ENCODE measurements at regions not wholly inside any gene's neighbourhood (a gene's known extent, or its start where the extent isn't known, plus 50 kb on each side); places are given as distances from the start of the nearest gene placed in this dataset.

DNA sequence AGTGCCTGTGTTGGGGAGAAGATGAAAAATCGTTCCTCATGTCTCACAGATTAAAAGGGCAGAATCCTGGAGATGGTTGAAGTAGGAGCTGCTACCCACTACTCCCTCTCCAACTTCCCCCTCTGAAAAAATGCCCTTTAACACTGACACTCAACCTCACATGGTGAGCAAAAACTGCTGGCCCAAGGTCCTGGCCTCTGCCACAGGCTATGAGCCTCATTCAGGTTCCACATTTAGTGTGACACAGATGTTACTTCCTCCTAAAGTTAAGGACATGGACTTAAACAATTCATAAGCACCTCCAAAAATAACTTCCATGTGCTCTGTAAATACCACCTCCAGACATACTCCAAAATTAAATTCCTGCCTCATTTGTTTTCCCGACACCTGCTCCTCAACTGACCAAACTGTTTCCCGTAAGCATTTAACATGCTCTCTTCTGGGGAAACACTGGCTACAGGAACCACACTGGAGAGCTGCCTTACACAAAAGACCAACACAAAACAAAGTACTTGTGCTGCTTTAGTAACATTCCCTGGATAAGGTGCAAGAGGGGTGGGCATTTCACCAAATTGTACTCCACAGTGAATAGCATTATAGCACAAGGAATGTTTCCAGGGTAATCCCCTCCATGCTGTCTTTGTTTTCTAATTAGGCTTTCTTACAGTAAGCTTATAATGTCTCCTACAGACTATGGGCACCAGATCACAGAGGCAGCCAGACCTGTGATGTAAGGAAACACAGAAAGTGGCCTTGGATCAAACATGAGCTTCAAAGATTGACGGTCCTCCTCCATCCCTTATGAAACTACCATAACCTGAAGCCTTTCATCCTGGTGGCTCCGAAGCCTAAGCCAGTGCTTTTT is 57.0 kb downstream of the PHLDA1 start:
- TF ChIP-seq FOXM1 (IDR thresholded peaks at IDR 0.05; ENCODE audit: borderline replicate concordance, low read depth), result no peak
- TF ChIP-seq RAD21 (IDR thresholded peaks at IDR 0.05; ENCODE audit: low read depth), result no peak
- TF ChIP-seq EGR1 (IDR thresholded peaks at IDR 0.05), result no peak

- TF ChIP-seq EGR1 (IDR thresholded peaks at IDR 0.05) (no peak), RAD21 (IDR thresholded peaks at IDR 0.05; ENCODE audit: low read depth) (no peak), MAX (IDR thresholded peaks at IDR 0.05) (no peak), CEBPB (IDR thresholded peaks at IDR 0.05) (no peak), TCF12 (IDR thresholded peaks at IDR 0.05; ENCODE audit: low read depth) (no peak), FOXM1 (IDR thresholded peaks at IDR 0.05; ENCODE audit: borderline replicate concordance, low read depth) (no peak), ZBTB7A (IDR thresholded peaks at IDR 0.05; ENCODE audit: low read depth) (no peak), TEAD4 (IDR thresholded peaks at IDR 0.05) (no peak), CREB1 (IDR thresholded peaks at IDR 0.05; ENCODE audit: low read depth) (no peak), EP300 (IDR thresholded peaks at IDR 0.05; ENCODE audit: borderline replicate concordance) (no peak), YY1 (IDR thresholded peaks at IDR 0.05; ENCODE audit: low read depth) (no peak), REST (IDR thresholded peaks at IDR 0.05; ENCODE audit: low read depth) (no peak), TAF1 (IDR thresholded peaks at IDR 0.05; ENCODE audit: low read depth) (no peak), NFIC (IDR thresholded peaks at IDR 0.05) (no peak)
- TF ChIP-seq, protein P1, sequence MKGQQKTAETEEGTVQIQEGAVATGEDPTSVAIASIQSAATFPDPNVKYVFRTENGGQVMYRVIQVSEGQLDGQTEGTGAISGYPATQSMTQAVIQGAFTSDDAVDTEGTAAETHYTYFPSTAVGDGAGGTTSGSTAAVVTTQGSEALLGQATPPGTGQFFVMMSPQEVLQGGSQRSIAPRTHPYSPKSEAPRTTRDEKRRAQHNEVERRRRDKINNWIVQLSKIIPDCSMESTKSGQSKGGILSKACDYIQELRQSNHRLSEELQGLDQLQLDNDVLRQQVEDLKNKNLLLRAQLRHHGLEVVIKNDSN (IDR thresholded peaks at IDR 0.05), result no peak
Measured at GRCh38 chr12:75971253-75971652, 60.3 kb downstream of the PHLDA1 start.

GRCh38 chr12:75970310-75970709 is 61.3 kb downstream of the PHLDA1 start:
- TF ChIP-seq TAF1 (IDR thresholded peaks at IDR 0.05; ENCODE audit: low read depth) (no peak), ZBTB7A (IDR thresholded peaks at IDR 0.05; ENCODE audit: low read depth) (no peak)
- TF ChIP-seq, protein P1 (IDR thresholded peaks at IDR 0.05), result no peak

DNA sequence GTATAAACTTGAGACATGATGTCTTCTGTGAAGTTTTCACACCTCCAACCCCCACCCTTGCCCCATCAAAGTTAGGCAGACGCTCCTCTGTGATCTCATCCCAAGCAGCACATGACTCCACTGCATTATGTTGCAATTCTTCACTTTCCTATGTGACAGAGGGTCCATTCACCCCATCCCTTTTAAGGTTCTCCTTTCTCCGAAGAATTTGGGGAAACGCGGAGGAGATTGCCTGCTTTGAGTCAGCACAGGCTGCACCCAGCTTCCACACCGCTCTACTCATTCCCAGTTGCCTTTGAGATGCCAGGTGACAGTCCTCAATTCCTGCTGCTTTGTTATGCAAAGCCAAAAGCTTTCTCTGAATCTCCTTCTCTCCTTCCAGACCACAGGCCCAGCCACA is 61.8 kb downstream of the PHLDA1 start:
- TF ChIP-seq NFIC (IDR thresholded peaks at IDR 0.05) (no peak), EP300 (IDR thresholded peaks at IDR 0.05; ENCODE audit: borderline replicate concordance) (no peak), RAD21 (IDR thresholded peaks at IDR 0.05; ENCODE audit: low read depth) (no peak), REST (IDR thresholded peaks at IDR 0.05; ENCODE audit: low read depth) (no peak), MAX (IDR thresholded peaks at IDR 0.05) (no peak), CREB1 (IDR thresholded peaks at IDR 0.05; ENCODE audit: low read depth) (no peak), TCF12 (IDR thresholded peaks at IDR 0.05; ENCODE audit: low read depth) (no peak), CEBPB (IDR thresholded peaks at IDR 0.05) (no peak)

GRCh38 chr12:75965661-75966060 is 65.9 kb downstream of the PHLDA1 start:
- TF ChIP-seq TEAD4 (IDR thresholded peaks at IDR 0.05) (no peak), NFIC (IDR thresholded peaks at IDR 0.05) (no peak), ZBTB7A (IDR thresholded peaks at IDR 0.05; ENCODE audit: low read depth) (no peak), TCF12 (IDR thresholded peaks at IDR 0.05; ENCODE audit: low read depth) (no peak), TAF1 (IDR thresholded peaks at IDR 0.05; ENCODE audit: low read depth) (no peak), REST (IDR thresholded peaks at IDR 0.05; ENCODE audit: low read depth) (no peak), YY1 (IDR thresholded peaks at IDR 0.05; ENCODE audit: low read depth) (no peak), RAD21 (IDR thresholded peaks at IDR 0.05; ENCODE audit: low read depth) (no peak), MAX (IDR thresholded peaks at IDR 0.05) (no peak), EGR1 (IDR thresholded peaks at IDR 0.05) (no peak)

All from Ishikawa (cell line).